HG03103 (cell line): ENCODE measurements at regions not wholly inside any gene's neighbourhood (a gene's known extent, or its start where the extent isn't known, plus 50 kb on each side); places are given as distances from the start of the nearest gene placed in this dataset.
"Not testable (repeated sequence)": the region's sequence is repeated elsewhere in the genome, so short reads cannot be mapped to it uniquely, and the experiment has no call there.

Source experiments
- ATAC-seq: cut with Tn5 transposase; IDR thresholded peaks from one replicate; pipeline ENCODE4 v1.9.1; 2021; ENCODE audit warnings: low read depth; ENCODE audit not compliant: unreplicated experiment

GRCh38 chr10:106309376-106309775 lies 855.1 kb downstream of the SORCS1 start:
- no peak for ATAC-seq

- no peak for ATAC-seq
Observed at GRCh38 chr10:106308284-106308683, 856.2 kb downstream of the SORCS1 start.

- no peak for ATAC-seq
Observed at GRCh38 chr10:106304056-106304455, 860.5 kb downstream of the SORCS1 start.

GRCh38 chr10:106302961-106303360 lies 861.5 kb downstream of the SORCS1 start:
- no peak for ATAC-seq

GRCh38 chr10:106301146-106301545 lies 863.4 kb downstream of the SORCS1 start:
- ATAC-seq: no peak

- ATAC-seq: no peak
Observed at GRCh38 chr10:106296750-106297392, 867.6 kb downstream of the SORCS1 start.

GRCh38 chr10:106284802-106285587 lies 879.5 kb downstream of the SORCS1 start:
- ATAC-seq: no peak

- no peak for ATAC-seq
Observed at GRCh38 chr10:106280896-106281460, 883.5 kb downstream of the SORCS1 start.

- ATAC-seq: no peak
Observed at GRCh38 chr10:106278383-106278782, 886.1 kb downstream of the SORCS1 start.

GRCh38 chr10:106271237-106271636 lies 893.3 kb downstream of the SORCS1 start:
- ATAC-seq: no peak

- no peak for ATAC-seq
Observed at GRCh38 chr10:106268000-106268399, 896.5 kb downstream of the SORCS1 start.

- ATAC-seq: no peak
Observed at GRCh38 chr10:106267591-106267990, 896.9 kb downstream of the SORCS1 start.

- ATAC-seq: not testable (repeated sequence)
Observed at GRCh38 chr10:106257432-106257831, 907.1 kb downstream of the SORCS1 start.

GRCh38 chr10:106255111-106255678 lies 909.3 kb downstream of the SORCS1 start:
- ATAC-seq: no peak

GRCh38 chr10:106254071-106254470 lies 910.4 kb downstream of the SORCS1 start:
- ATAC-seq: no peak

GRCh38 chr10:106252541-106252940 lies 912.0 kb downstream of the SORCS1 start:
- no peak for ATAC-seq

GRCh38 chr10:106251573-106251972 lies 912.9 kb downstream of the SORCS1 start:
- ATAC-seq: no peak

- ATAC-seq: no peak
Observed at GRCh38 chr10:106242301-106242700, 922.2 kb downstream of the SORCS1 start.

GRCh38 chr10:106226828-106227227 lies 937.7 kb downstream of the SORCS1 start:
- ATAC-seq: no peak

GRCh38 chr10:106226142-106226541 lies 938.4 kb downstream of the SORCS1 start:
- no peak for ATAC-seq

GRCh38 chr10:106224676-106225075 lies 939.8 kb downstream of the SORCS1 start:
- ATAC-seq: no peak
